NCI-H2196 treated with DMSO at 0.1 percent for 48 hours (cell line): ENCODE measurements at regions not wholly inside any gene's neighbourhood (a gene's known extent, or its start where the extent isn't known, plus 50 kb on each side); places are given as distances from the start of the nearest gene placed in this dataset.
"Not testable (repeated sequence)": the region's sequence is repeated elsewhere in the genome, so short reads cannot be mapped to it uniquely, and the experiment has no call there.

Experiments used
- DNase-seq: peaks from one replicate; lab custom pipeline; 2025; ENCODE audit not compliant: unreplicated experiment; lab: John Stamatoyannopoulos, UW

GRCh38 chr2:198917926-198918720, 539.6 kb downstream of the SATB2 start:
- DNase-seq, result no peak

- no peak for DNase-seq
These were observed 540.5 kb downstream of the SATB2 start for GRCh38 chr2:198917275-198917674.

- no peak for DNase-seq
These were observed 541.1 kb downstream of the SATB2 start for GRCh38 chr2:198916548-198917080.

GRCh38 chr2:198913394-198914152, 544.2 kb downstream of the SATB2 start:
- no peak for DNase-seq

- no peak for DNase-seq
These were observed 548.0 kb downstream of the SATB2 start for GRCh38 chr2:198909525-198910267.

- DNase-seq, result no peak
These were observed 551.7 kb downstream of the SATB2 start for GRCh38 chr2:198905881-198906612.

- DNase-seq, result no peak
These were observed 555.8 kb downstream of the SATB2 start for GRCh38 chr2:198901894-198902293.

- DNase-seq, result no peak
These were observed 557.6 kb downstream of the SATB2 start for GRCh38 chr2:198900141-198900540.

- no peak for DNase-seq
These were observed 567.2 kb downstream of the SATB2 start for GRCh38 chr2:198890490-198890889.

GRCh38 chr2:198883604-198884003, 574.1 kb downstream of the SATB2 start:
- no peak for DNase-seq

GRCh38 chr2:198880986-198881385, 576.8 kb downstream of the SATB2 start:
- no peak for DNase-seq

- DNase-seq, result no peak
These were observed 577.3 kb downstream of the SATB2 start for GRCh38 chr2:198880421-198880820.

- no peak for DNase-seq
These were observed 583.3 kb downstream of the SATB2 start for GRCh38 chr2:198874472-198874858.

GRCh38 chr2:198873503-198874471, 584.0 kb downstream of the SATB2 start:
- no peak for DNase-seq

GRCh38 chr2:198863655-198864054, 594.1 kb downstream of the SATB2 start:
- no peak for DNase-seq

GRCh38 chr2:198861080-198861479, 596.7 kb downstream of the SATB2 start:
- no peak for DNase-seq

- DNase-seq, result no peak
These were observed 600.5 kb downstream of the SATB2 start for GRCh38 chr2:198857246-198857645.

GRCh38 chr2:198855746-198856145, 602.0 kb downstream of the SATB2 start:
- not testable (repeated sequence) for DNase-seq

- DNase-seq, result no peak
These were observed 605.5 kb downstream of the SATB2 start for GRCh38 chr2:198852248-198852647.

GRCh38 chr2:198825534-198825933, 632.2 kb downstream of the SATB2 start:
- DNase-seq, result no peak
